Panc1 (cell line): ENCODE measurements at regions not wholly inside any gene's neighbourhood (a gene's known extent, or its start where the extent isn't known, plus 50 kb on each side); places are given as distances from the start of the nearest gene placed in this dataset.

Experiments used
- POLR2AphosphoS5 ChIP-seq: IDR thresholded peaks from 2 replicates; pipeline ENCODE4 v1.6.1; 2012; ENCODE audit warnings: mild to moderate bottlenecking, low read depth, low read length, moderate library complexity
- REST ChIP-seq, 2 experiments: IDR thresholded peaks; 2 replicates each; pipeline ENCODE4 v1.6.1; 2011 to 2012; ENCODE audit warnings: low read depth in 2 of 2, control low read depth in 1 of 2, low read length in 1 of 2, mild to moderate bottlenecking in 1 of 2, moderate library complexity in 1 of 2; ENCODE audit not compliant: insufficient read depth in 1 of 2
- SIN3A ChIP-seq: IDR thresholded peaks from 2 replicates; pipeline ENCODE4 v1.6.1; 2012; ENCODE audit warnings: low read depth, mild to moderate bottlenecking, low read length, moderate library complexity, borderline replicate concordance; ENCODE audit not compliant: insufficient read depth
- TCF7L2 ChIP-seq: IDR thresholded peaks from 2 replicates; pipeline ENCODE4 v1.6.1; 2011; ENCODE audit warnings: mild to moderate bottlenecking, low read depth, low read length, inconsistent platforms
- TF ChIP-seq, protein P1 (sequence below): fragments of 450-650 bp; IDR thresholded peaks from 2 replicates; pipeline ENCODE4 v1.5.1; 2017; ENCODE audit warnings: mild to moderate bottlenecking

DNA sequence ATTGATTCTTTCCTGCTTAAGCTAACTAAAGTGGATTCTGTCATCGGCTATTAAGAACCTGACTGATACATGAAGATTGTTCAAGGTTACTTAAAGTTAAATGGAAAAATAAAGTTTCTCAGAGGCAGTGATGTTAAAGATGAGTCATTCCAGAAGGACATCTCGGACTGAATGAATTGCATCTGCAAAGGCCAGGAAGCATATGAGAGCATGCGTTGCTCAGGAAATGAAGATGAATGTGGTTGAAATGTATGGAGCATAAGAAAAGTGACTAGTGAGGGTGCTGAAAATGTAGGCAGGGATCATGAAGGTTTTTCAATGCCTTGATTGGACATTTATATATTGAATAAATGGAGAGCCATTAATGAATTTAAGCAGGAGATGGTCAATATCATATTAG lies 133.9 kb upstream of the GHITM start:
- TF ChIP-seq, protein P1, sequence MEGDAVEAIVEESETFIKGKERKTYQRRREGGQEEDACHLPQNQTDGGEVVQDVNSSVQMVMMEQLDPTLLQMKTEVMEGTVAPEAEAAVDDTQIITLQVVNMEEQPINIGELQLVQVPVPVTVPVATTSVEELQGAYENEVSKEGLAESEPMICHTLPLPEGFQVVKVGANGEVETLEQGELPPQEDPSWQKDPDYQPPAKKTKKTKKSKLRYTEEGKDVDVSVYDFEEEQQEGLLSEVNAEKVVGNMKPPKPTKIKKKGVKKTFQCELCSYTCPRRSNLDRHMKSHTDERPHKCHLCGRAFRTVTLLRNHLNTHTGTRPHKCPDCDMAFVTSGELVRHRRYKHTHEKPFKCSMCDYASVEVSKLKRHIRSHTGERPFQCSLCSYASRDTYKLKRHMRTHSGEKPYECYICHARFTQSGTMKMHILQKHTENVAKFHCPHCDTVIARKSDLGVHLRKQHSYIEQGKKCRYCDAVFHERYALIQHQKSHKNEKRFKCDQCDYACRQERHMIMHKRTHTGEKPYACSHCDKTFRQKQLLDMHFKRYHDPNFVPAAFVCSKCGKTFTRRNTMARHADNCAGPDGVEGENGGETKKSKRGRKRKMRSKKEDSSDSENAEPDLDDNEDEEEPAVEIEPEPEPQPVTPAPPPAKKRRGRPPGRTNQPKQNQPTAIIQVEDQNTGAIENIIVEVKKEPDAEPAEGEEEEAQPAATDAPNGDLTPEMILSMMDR = no peak
- no peak for TF ChIP-seq POLR2AphosphoS5
- no peak for TF ChIP-seq REST (IDR thresholded peaks at IDR 0.05; ENCODE audit: insufficient read depth in 1 of 2, low read depth in 2 of 2, low read length in 1 of 2)
- TF ChIP-seq SIN3A = no peak
- TF ChIP-seq TCF7L2 = no peak
